ENCODE measurements at regions not wholly inside any gene's neighbourhood (a gene's known extent, or its start where the extent isn't known, plus 50 kb on each side); places are given as distances from the start of the nearest gene placed in this dataset.

DNA sequence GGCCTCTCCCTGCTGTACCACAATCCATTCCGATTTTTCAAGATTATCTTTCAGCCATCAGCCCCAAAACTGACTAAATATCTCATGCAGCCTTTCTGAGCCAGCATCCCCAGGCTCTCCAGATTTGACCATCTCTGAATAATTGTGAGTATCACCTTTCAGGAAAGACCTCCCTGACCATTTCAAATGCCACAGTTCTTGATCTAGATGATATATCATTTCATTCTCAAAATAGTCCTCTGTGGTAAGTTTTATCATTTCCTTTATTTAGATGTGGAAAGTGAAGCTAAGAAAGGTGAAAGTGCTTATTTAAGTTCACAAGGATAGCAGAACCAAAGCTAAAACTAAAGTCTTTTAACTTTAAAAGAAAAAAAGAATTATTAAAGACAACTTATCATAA lies 244.0 kb downstream of the PLPP3 start:
- ChIA-PET POLR2A (interaction anchor here (0.6 to 0.7 kb wide), 3 partner anchors 182 to 646 kb away, joined by 3 to 4 read pairs (median 3); no protein-coding TSS in a partner anchor), CTCF (ENCODE audit: unreplicated experiment) (no interaction called here)
- H3K27ac ChIP-seq (ENCODE audit: low read depth, low read length, poor library complexity, severe bottlenecking) = no peak overlapping the region
- H2AFZ ChIP-seq (ENCODE audit: low read length) = no peak overlapping the region
- no peak for DNase-seq (ENCODE audit: low spot score)
- no peaks in the 10 kb centered on the region for H3K36me3 ChIP-seq (ENCODE audit: insufficient read depth, low read length)
- TF ChIP-seq, protein P1, sequence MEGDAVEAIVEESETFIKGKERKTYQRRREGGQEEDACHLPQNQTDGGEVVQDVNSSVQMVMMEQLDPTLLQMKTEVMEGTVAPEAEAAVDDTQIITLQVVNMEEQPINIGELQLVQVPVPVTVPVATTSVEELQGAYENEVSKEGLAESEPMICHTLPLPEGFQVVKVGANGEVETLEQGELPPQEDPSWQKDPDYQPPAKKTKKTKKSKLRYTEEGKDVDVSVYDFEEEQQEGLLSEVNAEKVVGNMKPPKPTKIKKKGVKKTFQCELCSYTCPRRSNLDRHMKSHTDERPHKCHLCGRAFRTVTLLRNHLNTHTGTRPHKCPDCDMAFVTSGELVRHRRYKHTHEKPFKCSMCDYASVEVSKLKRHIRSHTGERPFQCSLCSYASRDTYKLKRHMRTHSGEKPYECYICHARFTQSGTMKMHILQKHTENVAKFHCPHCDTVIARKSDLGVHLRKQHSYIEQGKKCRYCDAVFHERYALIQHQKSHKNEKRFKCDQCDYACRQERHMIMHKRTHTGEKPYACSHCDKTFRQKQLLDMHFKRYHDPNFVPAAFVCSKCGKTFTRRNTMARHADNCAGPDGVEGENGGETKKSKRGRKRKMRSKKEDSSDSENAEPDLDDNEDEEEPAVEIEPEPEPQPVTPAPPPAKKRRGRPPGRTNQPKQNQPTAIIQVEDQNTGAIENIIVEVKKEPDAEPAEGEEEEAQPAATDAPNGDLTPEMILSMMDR (conservative IDR thresholded peaks at IDR 0.05; ENCODE audit: low read length) = no peak
- TF ChIP-seq EZH2phosphoT487 (IDR thresholded peaks at IDR 0.05; ENCODE audit: borderline replicate concordance, low read depth, low read length) = no peak
- no peak overlapping the region for H3K4me2 ChIP-seq (ENCODE audit: low read length)
- BruUV-seq (replicated peaks) = no TSS peak
- no peaks in the 10 kb centered on the region for H3K9me3 ChIP-seq (ENCODE audit: low read length)
- intact Hi-C loops (cut with micrococcal nuclease; ENCODE audit: unreplicated experiment) = no loop called here
- H3K4me1 ChIP-seq (ENCODE audit: insufficient read depth, low read length, poor library complexity, severe bottlenecking) = no peaks in the 10 kb centered on the region
- H3K79me2 ChIP-seq (ENCODE audit: insufficient read depth, low read depth, low read length) = no peaks in the 10 kb centered on the region
- no peaks in the 10 kb centered on the region for H3K9me2 ChIP-seq (ENCODE audit: insufficient read depth, low read length)
- no peak overlapping the region for H3K4me3 ChIP-seq (ENCODE audit: low read depth, low read length, poor library complexity, severe bottlenecking)
- no peaks in the 10 kb centered on the region for H4K20me1 ChIP-seq (ENCODE audit: insufficient read depth, low read length)

DNA sequence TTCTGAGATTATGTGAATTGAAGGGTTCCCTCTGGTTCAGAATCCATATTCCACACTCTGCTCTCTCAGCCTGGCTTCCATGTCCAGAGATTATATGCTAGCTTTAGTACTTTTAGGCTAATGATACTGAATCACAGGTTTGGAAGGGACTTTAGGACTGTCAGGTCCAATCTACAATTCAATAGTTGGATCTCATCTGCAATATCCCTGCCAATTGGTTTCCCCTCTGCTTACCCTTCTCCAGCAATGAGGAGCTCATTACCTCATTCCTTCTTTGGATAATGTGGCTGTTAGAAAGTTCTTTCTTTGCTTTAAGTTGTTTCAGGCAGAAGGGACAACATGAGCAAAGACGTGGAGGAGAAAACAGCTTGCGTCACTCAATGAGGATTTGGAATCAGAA lies 245.3 kb downstream of the PLPP3 start:
- Histone ChIP-seq H3K9me2 (ENCODE audit: insufficient read depth, low read length) (no peaks in the 10 kb centered on the region), H3K4me3 (ENCODE audit: low read depth, low read length, poor library complexity, severe bottlenecking) (no peak overlapping the region), H3K4me2 (ENCODE audit: low read length) (no peak overlapping the region), H3K9me3 (ENCODE audit: low read length) (no peaks in the 10 kb centered on the region), H3K4me1 (ENCODE audit: insufficient read depth, low read length, poor library complexity, severe bottlenecking) (no peaks in the 10 kb centered on the region), H3K79me2 (ENCODE audit: insufficient read depth, low read depth, low read length) (no peaks in the 10 kb centered on the region), H4K20me1 (ENCODE audit: insufficient read depth, low read length) (no peaks in the 10 kb centered on the region), H3K36me3 (ENCODE audit: insufficient read depth, low read length) (no peaks in the 10 kb centered on the region), H3K27ac (ENCODE audit: low read depth, low read length, poor library complexity, severe bottlenecking) (no peak overlapping the region), H2AFZ (ENCODE audit: low read length) (no peak overlapping the region)
- POLR2A ChIA-PET = interaction anchor here (0.7 kb wide), 1 partner anchor 64 kb away, joined by 3 read pairs; no protein-coding TSS in a partner anchor
- TF ChIP-seq, protein P1 (conservative IDR thresholded peaks at IDR 0.05; ENCODE audit: low read length) = no peak
- no peak for TF ChIP-seq EZH2phosphoT487 (IDR thresholded peaks at IDR 0.05; ENCODE audit: borderline replicate concordance, low read depth, low read length)
- CTCF ChIA-PET (ENCODE audit: unreplicated experiment) = no interaction called here
- no TSS peak for BruUV-seq (replicated peaks)
- intact Hi-C loops (cut with micrococcal nuclease; ENCODE audit: unreplicated experiment) = no loop called here
- no peak for DNase-seq (ENCODE audit: low spot score)

DNA sequence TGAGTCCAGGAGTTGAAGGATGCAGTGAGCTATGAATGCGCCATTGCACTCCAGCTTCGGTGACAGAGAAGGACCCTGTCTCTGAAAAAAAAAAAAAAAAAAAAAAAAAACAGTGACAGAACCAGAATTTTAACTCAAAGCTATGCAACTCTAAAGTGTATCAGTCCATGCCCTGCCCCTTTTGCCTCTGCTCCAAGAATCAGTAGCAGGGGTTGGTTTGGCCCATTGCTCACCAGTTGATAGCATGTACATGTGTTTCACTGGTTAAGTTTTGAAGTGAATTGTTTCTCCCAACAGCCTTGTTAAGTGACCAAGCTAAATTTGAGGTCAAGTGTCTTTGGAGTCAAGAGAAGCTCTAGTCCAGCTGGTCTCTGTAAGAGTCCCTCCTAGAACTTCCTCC lies 245.9 kb downstream of the PLPP3 start:
- intact Hi-C loops (cut with micrococcal nuclease; ENCODE audit: unreplicated experiment) = no loop called here
- Histone ChIP-seq H3K4me1 (ENCODE audit: insufficient read depth, low read length, poor library complexity, severe bottlenecking) (no peaks in the 10 kb centered on the region), H3K79me2 (ENCODE audit: insufficient read depth, low read depth, low read length) (no peaks in the 10 kb centered on the region), H3K9me2 (ENCODE audit: insufficient read depth, low read length) (no peaks in the 10 kb centered on the region), H3K4me2 (ENCODE audit: low read length) (no peak overlapping the region), H3K4me3 (ENCODE audit: low read depth, low read length, poor library complexity, severe bottlenecking) (no peak overlapping the region), H3K9me3 (ENCODE audit: low read length) (no peaks in the 10 kb centered on the region), H3K36me3 (ENCODE audit: insufficient read depth, low read length) (no peaks in the 10 kb centered on the region), H2AFZ (ENCODE audit: low read length) (no peak overlapping the region), H3K27ac (ENCODE audit: low read depth, low read length, poor library complexity, severe bottlenecking) (no peak overlapping the region), H4K20me1 (ENCODE audit: insufficient read depth, low read length) (no peaks in the 10 kb centered on the region)
- ChIA-PET CTCF (ENCODE audit: unreplicated experiment) (no interaction called here), POLR2A (interaction anchor here (0.7 kb wide), 1 partner anchor 65 kb away, joined by 3 read pairs; no protein-coding TSS in a partner anchor)
- DNase-seq (ENCODE audit: low spot score) = no peak
- BruUV-seq (replicated peaks) = no TSS peak
- TF ChIP-seq, protein P1 (conservative IDR thresholded peaks at IDR 0.05; ENCODE audit: low read length) = no peak
